PFSK-1 (cell line): ENCODE measurements at regions not wholly inside any gene's neighbourhood (a gene's known extent, or its start where the extent isn't known, plus 50 kb on each side); places are given as distances from the start of the nearest gene placed in this dataset.

ENCODE experiments used
- FOXP2 ChIP-seq: optimal IDR thresholded peaks from 2 replicates; pipeline ENCODE3; 2011; ENCODE audit warnings: borderline replicate concordance, control low read depth, inconsistent platforms; ENCODE audit not compliant: insufficient read depth; ENCODE audit errors: extremely low read length, extremely low read depth
- POLR2AphosphoS5 ChIP-seq: IDR thresholded peaks from 2 replicates; pipeline ENCODE4 v1.6.1; 2012; ENCODE audit warnings: low read depth, mild to moderate bottlenecking, control low read depth, low read length, moderate library complexity
- REST ChIP-seq, 2 experiments: IDR thresholded peaks; 2 replicates each; pipeline versions ENCODE4 v1.6.1 to v1.8.0; 2011 to 2012; ENCODE audit warnings: low read depth in 2 of 2, low read length in 2 of 2, control low read depth in 1 of 2, inconsistent platforms in 1 of 2, mild to moderate bottlenecking in 1 of 2, moderate library complexity in 1 of 2; ENCODE audit not compliant: insufficient read depth in 1 of 2
- SIN3A ChIP-seq: IDR thresholded peaks from 2 replicates; pipeline ENCODE4 v1.6.1; 2012; ENCODE audit warnings: mild to moderate bottlenecking, low read length, moderate library complexity, borderline replicate concordance; ENCODE audit not compliant: insufficient read depth
- TAF1 ChIP-seq: IDR thresholded peaks from 2 replicates; pipeline ENCODE4 v1.6.1; 2012; ENCODE audit warnings: low read length, control low read depth, borderline replicate concordance; ENCODE audit not compliant: insufficient read depth

GRCh38 chr11:29669310-29669709 is 347.5 kb downstream of the KCNA4 start:
- TF ChIP-seq REST (IDR thresholded peaks at IDR 0.05; ENCODE audit: insufficient read depth in 1 of 2, low read depth in 2 of 2, low read length in 2 of 2) (no peak), POLR2AphosphoS5 (no peak), SIN3A (no peak), TAF1 (no peak), FOXP2 (no peak)
